NT2/D1 (cell line): ENCODE measurements at regions not wholly inside any gene's neighbourhood (a gene's known extent, or its start where the extent isn't known, plus 50 kb on each side); places are given as distances from the start of the nearest gene placed in this dataset.

Experiments
- SUZ12 ChIP-seq: IDR thresholded peaks from 2 replicates; pipeline ENCODE4 v1.6.1; 2011; ENCODE audit not compliant: insufficient read length, insufficient read depth; ENCODE audit errors: extremely low read depth
- YY1 ChIP-seq: IDR thresholded peaks from 2 replicates; pipeline ENCODE4 v1.6.1; 2011; ENCODE audit not compliant: insufficient read length, insufficient read depth
- ZNF274 ChIP-seq: IDR thresholded peaks from 2 replicates; pipeline ENCODE4 v1.6.1; 2011; ENCODE audit warnings: mild to moderate bottlenecking, low read depth, low read length

- TF ChIP-seq YY1 (no peak), SUZ12 (no peak), ZNF274 (no peak)
These were observed 258.4 kb downstream of the MEIS1 start for GRCh38 chr2:66693076-66693965.
